ENCODE measurements at regions not wholly inside any gene's neighbourhood (a gene's known extent, or its start where the extent isn't known, plus 50 kb on each side); places are given as distances from the start of the nearest gene placed in this dataset.

DNA sequence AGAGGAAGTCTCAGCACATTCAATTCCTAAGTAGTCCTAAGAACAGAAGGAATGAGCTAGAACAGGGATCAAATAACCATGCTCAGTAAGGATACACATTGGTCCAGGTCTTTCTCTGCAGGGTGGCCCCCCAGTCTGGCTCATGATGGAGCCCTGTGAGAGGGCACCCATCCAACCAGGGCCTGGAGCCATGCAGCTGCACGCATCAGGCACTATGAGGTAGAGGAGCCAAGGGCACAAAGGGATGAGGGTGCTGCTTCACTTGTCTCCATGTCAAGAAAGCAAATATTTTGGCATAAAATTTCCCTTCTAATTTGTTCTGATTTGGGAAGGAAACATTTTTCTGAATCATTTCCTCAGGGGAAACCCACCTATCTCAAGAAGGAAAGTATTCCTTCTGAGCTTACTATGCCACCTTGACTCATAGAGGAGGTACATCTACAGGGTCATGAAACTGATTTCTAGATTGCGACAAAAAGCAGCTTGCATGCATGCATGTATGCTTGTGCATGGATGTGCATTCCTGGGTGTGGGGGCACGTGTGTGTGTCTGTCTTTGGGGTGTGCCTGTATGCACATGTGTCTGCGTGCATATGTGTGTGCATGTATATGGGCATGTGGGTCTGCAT lies 600.3 kb downstream of the MID1IP1 start (continued):
- TF ChIP-seq BCL6 (CRISPR knock-in tag; IDR thresholded peaks at IDR 0.05) (no peak), ZNF143 (CRISPR knock-in tag; IDR thresholded peaks at IDR 0.05) (no peak), PHF20 (IDR thresholded peaks at IDR 0.05; ENCODE audit: partially characterized antibody) (no peak)

DNA sequence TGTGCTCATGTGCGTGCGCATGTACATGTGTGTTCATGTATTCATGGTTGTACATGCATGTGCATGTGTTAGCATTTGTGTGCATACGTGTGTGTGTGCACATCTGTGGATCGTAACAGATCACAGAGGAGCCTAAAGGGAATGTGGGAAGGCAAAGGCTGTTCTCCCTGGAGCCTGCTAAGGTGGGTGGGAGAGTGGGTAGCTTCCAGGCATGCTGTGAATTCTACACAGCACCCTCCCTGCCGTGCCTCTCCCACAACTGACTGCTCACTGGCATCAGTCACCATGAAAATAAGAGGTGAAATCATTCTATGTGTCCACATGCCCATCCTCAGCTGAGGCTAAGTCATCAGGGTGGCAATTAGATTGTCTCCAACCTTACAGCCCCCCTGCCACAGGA lies 600.9 kb downstream of the MID1IP1 start:
- ATAC-seq (no peak), DNase-seq (ENCODE audit: extremely low read depth in 1 of 4, low spot score in 3 of 4) (no peak), FAIRE-seq (no peak)
- in situ Hi-C loops (cut with MboI), result no loop called here
- intact Hi-C loops (cut with micrococcal nuclease), result no loop called here
- H3K79me2 ChIP-seq (ENCODE audit: control insufficient read depth, insufficient read depth, low read length), result no peaks in the 10 kb centered on the region
- WGBS (ENCODE audit: insufficient coverage, low coverage, missing lambda C conversion rate), result 0% methylated on average over 5 of the region's 5 CpGs
- no peak overlapping the region for H3K4me3 ChIP-seq
- H3K4me2 ChIP-seq (ENCODE audit: insufficient read depth, low read length), result no peak overlapping the region
- no peaks in the 10 kb centered on the region for H3K36me3 ChIP-seq (ENCODE audit: control insufficient read depth, insufficient read depth, low read length)
- H3K4me1 ChIP-seq (replicated peaks in 1 of 2; ENCODE audit: control insufficient read depth in 2 of 2, insufficient read depth in 2 of 2, low read length in 2 of 2), result no peaks in the 10 kb centered on the region
- H2AFZ ChIP-seq (ENCODE audit: low read depth, low read length), result no peak overlapping the region
- H3K9me1 ChIP-seq (ENCODE audit: control insufficient read depth, insufficient read depth, low read length), result no peaks in the 10 kb centered on the region
- TF ChIP-seq BDP1 (IDR thresholded peaks at IDR 0.05; ENCODE audit: insufficient read depth, insufficient read length) (no peak), ZNF224 (CRISPR knock-in tag; IDR thresholded peaks at IDR 0.05) (no peak), CUX1 (CRISPR knock-in tag; IDR thresholded peaks at IDR 0.05) (no peak), ZC3H4 (CRISPR knock-in tag; IDR thresholded peaks at IDR 0.05; ENCODE audit: borderline replicate concordance) (no peak), RB1 (IDR thresholded peaks at IDR 0.05; ENCODE audit: low read depth) (no peak), DNMT1 (IDR thresholded peaks at IDR 0.05) (no peak), ZNF77 (CRISPR knock-in tag; IDR thresholded peaks at IDR 0.05) (no peak), SRSF7 (optimal IDR thresholded peaks at IDR 0.05; ENCODE audit: low read depth, low read length) (no peak)
- TF ChIP-seq, protein P1, sequence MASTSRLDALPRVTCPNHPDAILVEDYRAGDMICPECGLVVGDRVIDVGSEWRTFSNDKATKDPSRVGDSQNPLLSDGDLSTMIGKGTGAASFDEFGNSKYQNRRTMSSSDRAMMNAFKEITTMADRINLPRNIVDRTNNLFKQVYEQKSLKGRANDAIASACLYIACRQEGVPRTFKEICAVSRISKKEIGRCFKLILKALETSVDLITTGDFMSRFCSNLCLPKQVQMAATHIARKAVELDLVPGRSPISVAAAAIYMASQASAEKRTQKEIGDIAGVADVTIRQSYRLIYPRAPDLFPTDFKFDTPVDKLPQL (IDR thresholded peaks at IDR 0.05; ENCODE audit: extremely low read depth, insufficient read length), result no peak
- BruUV-seq (replicated peaks), result no TSS peak
- POLR2A ChIA-PET, result no interaction called here
- H4K20me1 ChIP-seq (replicated peaks; ENCODE audit: control insufficient read depth, insufficient read depth, low read length), result no peaks in the 10 kb centered on the region
- H3K9ac ChIP-seq (ENCODE audit: insufficient read depth in 1 of 2, low read depth in 2 of 2, low read length in 2 of 2), result no peak overlapping the region
- no peaks in the 10 kb centered on the region for H3K9me3 ChIP-seq (replicated peaks; ENCODE audit: control insufficient read depth, insufficient read depth, low read depth, low read length)
- CTCF ChIA-PET (ENCODE audit: low intra/inter-chr PET ratio), result no interaction called here
- no peak overlapping the region for H3K27ac ChIP-seq (ENCODE audit: extremely low read depth, low read depth, low read length)
- H3K27me3 ChIP-seq (ENCODE audit: control insufficient read depth in 2 of 2, insufficient read depth in 2 of 2, low read length in 2 of 2), result peaks cover 0 to 16% of the 10 kb centered on the region in 2 experiments; a peak in 3 of 5 replicates
